GM18505 (cell line): ENCODE measurements at regions not wholly inside any gene's neighbourhood (a gene's known extent, or its start where the extent isn't known, plus 50 kb on each side); places are given as distances from the start of the nearest gene placed in this dataset.
A peak's percentile ranks its signal among the peaks of the same experiment; 100 is the strongest.
"Not testable (repeated sequence)": the region's sequence is repeated elsewhere in the genome, so short reads cannot be mapped to it uniquely, and the experiment has no call there.

Experiments used
- ATAC-seq: cut with Tn5 transposase; IDR thresholded peaks from one replicate; pipeline ENCODE4 v1.9.1; 2021; ENCODE audit not compliant: unreplicated experiment
- POLR2A ChIP-seq: IDR thresholded peaks from 4 replicates; pipeline ENCODE4 v1.6.1; 2011; ENCODE audit warnings: borderline replicate concordance; ENCODE audit not compliant: insufficient read depth, insufficient read length; ENCODE audit errors: extremely low read depth

GRCh38 chr14:39607978-39608377 is 175.7 kb upstream of the FBXO33 start:
- no peak for TF ChIP-seq POLR2A
- no peak for ATAC-seq

- ATAC-seq: no peak
- no peak for TF ChIP-seq POLR2A
These were observed 171.7 kb upstream of the FBXO33 start for GRCh38 chr14:39603942-39604341.

GRCh38 chr14:39593377-39593776 is 161.1 kb upstream of the FBXO33 start:
- no peak for ATAC-seq
- TF ChIP-seq POLR2A: no peak

- TF ChIP-seq POLR2A: no peak
- ATAC-seq: no peak
These were observed 160.0 kb upstream of the FBXO33 start for GRCh38 chr14:39592116-39592789.

- ATAC-seq: not testable (repeated sequence)
These were observed 157.6 kb upstream of the FBXO33 start for GRCh38 chr14:39589882-39590281.

- peak; percentile 47 for ATAC-seq
- no peak for TF ChIP-seq POLR2A
These were observed 149.9 kb upstream of the FBXO33 start for GRCh38 chr14:39582028-39582654.

GRCh38 chr14:39581474-39581873 is 149.2 kb upstream of the FBXO33 start:
- TF ChIP-seq POLR2A: no peak
- ATAC-seq: no peak

- TF ChIP-seq POLR2A: no peak
- no peak for ATAC-seq
These were observed 148.5 kb upstream of the FBXO33 start for GRCh38 chr14:39580696-39581095.

GRCh38 chr14:39576736-39577135 is 144.5 kb upstream of the FBXO33 start:
- no peak for TF ChIP-seq POLR2A
- no peak for ATAC-seq

- no peak for ATAC-seq
- no peak for TF ChIP-seq POLR2A
These were observed 144.0 kb upstream of the FBXO33 start for GRCh38 chr14:39576258-39576657.

- TF ChIP-seq POLR2A: no peak
- no peak for ATAC-seq
These were observed 136.7 kb upstream of the FBXO33 start for GRCh38 chr14:39568809-39569538.

GRCh38 chr14:39566795-39567194 is 134.6 kb upstream of the FBXO33 start:
- no peak for TF ChIP-seq POLR2A
- ATAC-seq: no peak

- ATAC-seq: no peak
- no peak for TF ChIP-seq POLR2A
These were observed 131.1 kb upstream of the FBXO33 start for GRCh38 chr14:39563361-39563760.

- no peak for ATAC-seq
- no peak for TF ChIP-seq POLR2A
These were observed 129.9 kb upstream of the FBXO33 start for GRCh38 chr14:39562175-39562574.
